Left forelimb (tissue), 1 donor: ENCODE measurements at regions not wholly inside any gene's neighbourhood (a gene's known extent, or its start where the extent isn't known, plus 50 kb on each side); places are given as distances from the start of the nearest gene placed in this dataset.

ENCODE experiments used
- DNase-seq: peaks from one replicate; pipeline ENCODE4 v3.0.0-alpha.2; 2018; ENCODE audit warnings: low spot score

DNA sequence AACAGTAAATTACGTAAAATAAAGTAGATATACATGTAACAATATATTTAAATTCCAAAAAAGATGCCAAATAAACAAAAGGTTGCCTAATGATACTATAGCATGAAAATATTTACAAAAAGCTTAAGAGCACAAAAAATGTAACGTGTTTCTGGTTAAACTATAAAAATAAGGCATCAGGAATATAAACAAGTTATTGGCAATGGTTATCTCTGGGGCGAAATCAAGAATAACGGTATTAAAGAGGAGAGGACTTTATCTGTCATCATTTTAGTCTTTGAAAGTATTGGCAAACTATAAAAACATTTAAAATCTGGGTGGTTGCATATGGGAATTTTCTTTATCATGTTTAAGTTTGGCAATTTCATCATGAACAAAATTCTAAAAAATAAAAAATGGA is 1599.2 kb downstream of the MAT2B start:
- DNase-seq = no peak

GRCh38 chr5:165108809-165109208 is 1603.4 kb downstream of the MAT2B start:
- no peak for DNase-seq

- no peak for DNase-seq
Measured at GRCh38 chr5:165119175-165119574, 1613.8 kb downstream of the MAT2B start.

DNA sequence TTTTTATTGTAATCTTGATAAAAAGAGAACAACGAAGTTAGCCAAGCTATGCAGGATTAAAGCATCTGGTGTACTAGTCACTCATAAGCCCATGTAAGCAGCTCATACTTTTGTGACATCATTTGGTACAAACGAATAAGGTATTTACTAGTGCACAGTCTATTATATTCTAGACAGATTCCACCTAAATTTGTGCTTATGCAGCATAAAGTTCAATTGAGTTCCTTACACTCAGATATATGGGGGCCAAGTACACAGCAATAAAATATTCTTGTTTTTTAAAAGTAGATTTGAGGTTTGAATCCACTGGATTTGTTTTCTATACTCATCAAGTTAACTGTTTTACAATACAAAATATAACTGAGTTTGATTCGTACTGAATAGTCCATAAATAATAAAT is 1621.2 kb downstream of the MAT2B start:
- DNase-seq = no peak

DNA sequence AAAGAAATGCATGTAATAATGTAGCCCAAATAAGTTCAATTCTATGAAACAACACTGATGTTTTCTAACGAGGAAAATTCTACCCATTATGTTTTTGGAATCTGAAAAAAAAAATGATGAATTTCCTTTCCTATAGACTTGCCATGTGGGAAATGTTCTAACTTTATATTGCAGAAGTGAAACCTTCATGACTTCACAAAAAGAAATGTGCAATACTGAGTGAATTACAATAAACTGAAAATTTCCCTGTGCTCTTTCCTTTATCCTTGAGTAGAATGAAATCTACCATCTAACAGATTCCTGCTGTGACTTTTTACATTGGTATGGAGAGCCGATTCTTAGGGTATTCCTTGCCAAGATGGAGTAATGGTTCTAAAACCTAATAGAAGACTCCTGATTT is 1622.5 kb downstream of the MAT2B start:
- DNase-seq = no peak

- no peak for DNase-seq
Measured at GRCh38 chr5:165130656-165131055, 1625.2 kb downstream of the MAT2B start.

DNA sequence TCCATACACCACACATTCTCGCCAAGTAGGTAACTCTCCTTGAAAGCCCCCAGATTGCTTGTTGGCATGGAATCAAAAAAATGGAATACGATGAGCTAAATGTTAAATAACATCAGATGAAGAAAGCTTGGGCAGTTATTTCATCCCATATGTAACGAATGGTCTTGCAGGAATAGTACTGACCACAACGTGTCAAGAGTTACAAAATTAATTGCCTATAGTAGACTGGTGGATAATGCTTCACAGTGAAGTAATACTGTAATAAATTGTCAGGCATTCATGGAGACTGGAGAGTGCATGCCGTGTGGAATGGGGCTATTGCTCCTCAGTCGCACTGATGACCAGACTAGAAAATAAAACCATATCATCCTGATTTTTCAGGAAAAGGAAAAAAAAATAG is 1628.7 kb downstream of the MAT2B start:
- no peak for DNase-seq

DNA sequence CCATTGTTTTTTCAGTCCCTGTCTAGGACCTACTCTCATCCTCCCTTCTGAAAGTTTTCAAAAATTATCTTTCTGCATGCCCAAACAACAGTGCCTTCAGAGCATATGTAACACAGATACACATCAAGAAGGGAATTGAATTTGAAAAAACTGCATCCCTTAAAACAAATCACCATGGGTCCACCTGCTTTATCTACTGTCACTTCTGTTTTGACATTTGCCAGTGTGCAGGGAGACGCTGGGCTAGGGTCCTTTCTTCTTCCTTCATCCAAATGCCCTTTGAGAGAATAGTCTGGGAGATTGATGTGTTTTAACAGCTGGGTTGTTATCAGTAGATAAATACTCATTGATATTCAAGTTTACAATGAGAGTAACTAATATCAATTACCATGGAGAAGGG is 1630.1 kb downstream of the MAT2B start:
- no peak for DNase-seq

- no peak for DNase-seq
Measured at GRCh38 chr5:165137701-165138100, 1632.3 kb downstream of the MAT2B start.

DNA sequence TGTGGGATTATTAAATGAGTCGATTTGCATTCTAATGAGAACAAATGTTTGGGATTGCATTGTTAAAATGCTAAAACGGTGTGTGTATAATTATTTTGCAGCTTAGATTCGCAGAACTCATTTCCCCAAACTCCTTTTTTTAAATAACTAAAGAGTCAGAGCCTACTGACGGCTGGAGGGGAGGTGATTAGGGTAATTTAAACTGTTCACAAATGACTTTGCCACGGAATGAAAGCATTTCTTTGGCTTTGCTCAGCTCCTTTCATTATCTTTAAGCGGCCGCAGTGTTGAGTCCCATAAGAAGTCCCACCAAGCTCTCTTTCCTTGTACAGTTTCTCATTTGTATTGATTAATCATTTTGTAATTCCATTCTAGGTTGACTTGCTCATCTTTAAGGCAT is 1632.8 kb downstream of the MAT2B start:
- DNase-seq = no peak

- DNase-seq = no peak
Measured at GRCh38 chr5:165139262-165139661, 1633.8 kb downstream of the MAT2B start.

GRCh38 chr5:165139721-165140120 is 1634.3 kb downstream of the MAT2B start:
- no peak for DNase-seq

- no peak for DNase-seq
Measured at GRCh38 chr5:165143741-165144140, 1638.3 kb downstream of the MAT2B start.

- DNase-seq = no peak
Measured at GRCh38 chr5:165149431-165149830, 1644.0 kb downstream of the MAT2B start.

DNA sequence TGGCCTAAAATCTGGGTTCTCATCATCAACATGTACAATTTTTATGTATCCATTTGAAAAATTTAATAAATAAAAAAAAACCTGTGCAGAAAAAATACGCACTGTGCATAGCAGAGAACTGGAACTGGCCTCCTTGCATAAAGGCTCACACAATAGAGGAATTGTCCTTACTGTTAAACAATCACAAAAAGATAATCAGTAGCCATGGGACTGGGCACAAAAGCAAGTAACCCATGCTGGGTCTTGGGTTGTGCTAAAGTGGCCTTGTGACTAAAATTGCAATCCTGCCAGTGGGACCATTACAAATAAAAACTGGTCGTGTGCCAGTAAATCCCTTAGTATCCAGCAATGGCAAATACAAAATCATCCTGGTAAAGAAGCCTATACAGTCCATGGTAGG is 1646.6 kb downstream of the MAT2B start:
- no peak for DNase-seq

DNA sequence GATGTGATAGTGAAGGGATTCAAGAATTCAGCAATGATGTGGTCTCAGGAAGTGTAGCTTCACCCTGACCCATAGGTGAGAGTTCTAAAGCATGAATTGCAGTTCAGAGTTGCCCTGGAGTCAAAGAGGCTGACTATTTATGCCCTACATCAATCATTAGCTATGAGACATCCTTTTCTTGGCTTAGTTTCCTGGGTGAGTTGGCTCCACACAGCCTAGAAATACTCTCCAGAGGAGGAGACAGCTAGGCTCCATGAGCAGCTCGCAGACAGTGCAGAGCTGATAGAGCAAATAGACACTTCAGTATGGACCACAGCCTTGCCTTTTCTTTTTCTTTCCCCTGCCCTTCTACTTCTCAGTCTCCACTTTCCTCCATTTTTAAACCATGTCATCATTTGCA is 1651.8 kb downstream of the MAT2B start:
- no peak for DNase-seq

- no peak for DNase-seq
Measured at GRCh38 chr5:165161204-165161603, 1655.8 kb downstream of the MAT2B start.

- DNase-seq = no peak
Measured at GRCh38 chr5:165163861-165164260, 1658.4 kb downstream of the MAT2B start.

DNA sequence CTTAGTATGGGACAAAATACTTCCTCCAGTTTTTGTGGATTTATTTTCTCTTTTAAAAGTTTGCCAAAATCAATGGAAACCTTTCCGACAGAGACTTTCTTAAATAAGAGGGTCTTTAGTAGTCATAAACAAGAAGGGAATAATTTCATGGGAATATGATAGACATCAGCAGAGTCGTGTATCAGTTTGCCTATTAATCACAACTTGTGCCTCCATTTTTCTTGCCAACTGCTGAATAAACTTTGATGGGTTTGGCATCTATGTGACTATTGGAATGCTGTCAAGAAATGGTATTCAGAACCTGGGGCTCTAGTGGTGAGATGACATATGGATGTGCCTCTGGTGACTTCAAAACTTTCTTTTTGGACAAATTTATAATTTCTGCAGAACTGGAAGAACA is 1668.2 kb downstream of the MAT2B start:
- no peak for DNase-seq

- DNase-seq = no peak
Measured at GRCh38 chr5:165175041-165175440, 1669.6 kb downstream of the MAT2B start.

DNA sequence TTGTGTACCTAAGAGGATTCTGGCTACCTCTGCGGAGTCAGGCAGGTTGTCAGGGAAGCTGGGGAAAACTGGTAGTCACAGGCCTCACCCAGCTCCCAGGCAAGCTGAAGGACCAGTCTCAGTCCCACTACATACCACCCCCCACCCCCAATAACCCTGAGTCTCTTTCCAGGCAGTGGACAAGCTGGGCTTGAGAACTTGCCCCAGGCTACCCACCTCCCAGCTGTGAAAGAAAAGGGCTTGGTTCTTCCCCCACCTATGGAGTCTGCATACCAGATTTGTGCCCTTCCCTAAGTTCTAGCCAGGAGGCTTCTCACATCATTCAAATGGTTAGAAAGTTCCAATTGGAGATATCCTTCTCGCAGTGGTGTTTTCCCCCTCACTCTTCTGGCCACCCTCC is 1678.8 kb downstream of the MAT2B start:
- DNase-seq = no peak

- DNase-seq = no peak
Measured at GRCh38 chr5:165185716-165186115, 1680.3 kb downstream of the MAT2B start.

- DNase-seq = no peak
Measured at GRCh38 chr5:165187815-165188214, 1682.4 kb downstream of the MAT2B start.

- no peak for DNase-seq
Measured at GRCh38 chr5:165188556-165189175, 1683.2 kb downstream of the MAT2B start.

- DNase-seq = no peak
Measured at GRCh38 chr5:165196961-165197360, 1691.5 kb downstream of the MAT2B start.
